GM13976 (cell line): ENCODE measurements at regions not wholly inside any gene's neighbourhood (a gene's known extent, or its start where the extent isn't known, plus 50 kb on each side); places are given as distances from the start of the nearest gene placed in this dataset.

Experiments
- DNase-seq: peaks from one replicate; pipeline ENCODE4 v3.0.0; 2012; ENCODE audit warnings: low spot score
- in situ Hi-C: fragments of 300-500 bp; cut with MboI; formaldehyde crosslinking; loops from one replicate; pipeline ENCODE4 v1.12.0; 2022; ENCODE audit warnings: low sequenced_read_pairs, mixed read lengths, inconsistent platforms; ENCODE audit not compliant: unreplicated experiment
- TF ChIP-seq, protein P1 (sequence below): IDR thresholded peaks from 2 replicates; pipeline ENCODE4 v1.5.1; 2012; ENCODE audit warnings: borderline replicate concordance, mild to moderate bottlenecking; ENCODE audit not compliant: insufficient read depth; ENCODE audit errors: extremely low read depth, missing control alignments, control extremely low read depth

DNA sequence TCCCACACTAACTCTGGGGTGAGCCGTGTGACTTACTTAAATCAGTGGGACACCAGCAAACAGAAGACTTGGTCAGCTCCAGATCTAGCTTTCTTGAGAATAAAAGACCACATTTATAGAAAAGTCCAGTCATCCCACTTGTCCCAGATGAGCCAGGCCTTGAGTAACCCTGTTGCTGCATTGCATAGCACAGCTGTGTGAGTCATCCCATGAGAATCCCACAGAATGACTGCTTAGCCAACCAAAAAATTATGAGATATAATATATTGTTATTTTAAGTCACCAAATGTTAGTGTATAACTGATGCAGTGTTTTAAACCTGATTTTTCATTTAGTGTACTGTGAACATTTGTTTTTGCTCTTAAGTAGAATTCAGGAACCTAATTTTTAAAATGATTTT, 94.2 kb upstream of the FSHR start:
- DNase-seq: no peak
- in situ Hi-C loops: no loop called here

DNA sequence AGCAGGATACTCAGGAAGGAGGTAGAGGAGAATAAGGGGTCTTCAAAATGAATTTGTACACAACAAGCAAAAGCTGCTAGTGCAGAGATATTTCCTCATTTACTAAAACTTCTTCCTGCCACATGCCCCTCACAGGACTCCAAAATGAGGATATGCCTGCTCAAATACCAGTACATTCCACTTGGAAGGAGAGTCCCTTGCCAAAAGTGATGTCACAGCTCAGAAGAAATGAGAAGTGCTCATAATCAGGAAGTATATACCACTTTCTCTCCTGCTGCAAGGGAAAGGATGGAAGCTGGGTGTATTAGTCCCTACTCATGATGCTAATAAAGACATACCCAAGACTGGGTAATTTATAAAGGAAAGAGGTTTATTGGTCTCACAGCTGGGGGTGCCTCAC, 87.7 kb upstream of the FSHR start:
- in situ Hi-C loops: no loop called here
- TF ChIP-seq, protein P1, sequence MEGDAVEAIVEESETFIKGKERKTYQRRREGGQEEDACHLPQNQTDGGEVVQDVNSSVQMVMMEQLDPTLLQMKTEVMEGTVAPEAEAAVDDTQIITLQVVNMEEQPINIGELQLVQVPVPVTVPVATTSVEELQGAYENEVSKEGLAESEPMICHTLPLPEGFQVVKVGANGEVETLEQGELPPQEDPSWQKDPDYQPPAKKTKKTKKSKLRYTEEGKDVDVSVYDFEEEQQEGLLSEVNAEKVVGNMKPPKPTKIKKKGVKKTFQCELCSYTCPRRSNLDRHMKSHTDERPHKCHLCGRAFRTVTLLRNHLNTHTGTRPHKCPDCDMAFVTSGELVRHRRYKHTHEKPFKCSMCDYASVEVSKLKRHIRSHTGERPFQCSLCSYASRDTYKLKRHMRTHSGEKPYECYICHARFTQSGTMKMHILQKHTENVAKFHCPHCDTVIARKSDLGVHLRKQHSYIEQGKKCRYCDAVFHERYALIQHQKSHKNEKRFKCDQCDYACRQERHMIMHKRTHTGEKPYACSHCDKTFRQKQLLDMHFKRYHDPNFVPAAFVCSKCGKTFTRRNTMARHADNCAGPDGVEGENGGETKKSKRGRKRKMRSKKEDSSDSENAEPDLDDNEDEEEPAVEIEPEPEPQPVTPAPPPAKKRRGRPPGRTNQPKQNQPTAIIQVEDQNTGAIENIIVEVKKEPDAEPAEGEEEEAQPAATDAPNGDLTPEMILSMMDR: no peak

More for the DNA sequence above, 94.2 kb upstream of the FSHR start:
- TF ChIP-seq, protein P1: no peak

DNA sequence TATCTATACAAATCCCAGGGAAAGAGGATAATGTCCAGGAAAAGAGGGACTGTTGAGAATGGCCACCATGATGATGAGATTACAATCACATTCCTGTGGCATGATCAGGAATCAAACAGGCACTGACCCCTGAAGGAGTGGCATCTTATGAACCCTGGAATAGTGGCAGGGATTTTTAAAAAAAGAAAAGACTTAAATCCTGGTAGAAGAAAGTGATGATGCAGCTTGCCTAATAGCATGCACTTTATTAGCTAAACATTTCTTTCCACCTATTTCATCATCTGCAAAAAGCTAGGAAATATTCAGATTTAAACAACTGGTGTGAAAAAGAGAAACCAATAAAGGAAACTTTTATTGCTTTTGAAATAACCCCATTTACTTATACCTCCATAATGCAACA, 87.2 kb upstream of the FSHR start:
- TF ChIP-seq, protein P1: no peak
- in situ Hi-C loops: no loop called here
- no peak for DNase-seq

More for the DNA sequence above, 87.7 kb upstream of the FSHR start:
- no peak for DNase-seq

DNA sequence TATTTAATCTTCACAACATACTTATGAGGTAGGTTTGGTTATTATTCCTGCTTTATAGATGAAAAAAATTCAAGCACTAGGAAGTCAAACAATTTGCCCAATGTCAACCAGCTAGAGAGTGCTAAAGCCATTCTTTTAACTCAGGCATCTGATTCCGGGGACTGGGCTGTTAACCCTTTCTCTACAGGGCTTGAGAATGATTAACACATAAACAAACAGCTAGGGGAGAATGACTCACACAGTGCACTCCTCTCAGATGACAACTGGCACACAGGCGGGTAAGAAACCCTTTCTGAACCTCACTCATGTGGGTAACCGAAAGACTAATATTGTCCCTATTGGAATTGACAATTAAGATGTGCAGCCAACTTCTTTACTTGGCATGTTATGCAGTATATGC, 86.3 kb upstream of the FSHR start:
- no peak for DNase-seq
- TF ChIP-seq, protein P1: no peak
- in situ Hi-C loops: no loop called here

DNA sequence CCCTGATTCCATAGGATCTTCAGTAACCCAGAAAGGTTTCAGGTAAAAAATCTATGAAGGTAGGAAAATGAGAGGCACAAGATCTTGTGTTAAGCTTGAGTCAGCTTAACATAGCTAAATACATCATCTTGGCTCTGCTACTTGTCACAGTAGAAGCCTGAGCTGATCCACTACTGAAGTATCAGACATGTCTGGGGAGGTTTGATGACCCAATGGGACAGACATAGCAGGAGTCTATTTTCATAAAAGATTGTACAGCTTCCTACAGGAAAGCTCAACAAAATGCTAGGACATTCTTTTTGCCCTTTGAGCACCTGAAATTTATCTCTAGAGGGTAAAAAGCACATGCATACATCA, 84.3 kb upstream of the FSHR start:
- in situ Hi-C loops: no loop called here
- TF ChIP-seq, protein P1: no peak
- no peak for DNase-seq

DNA sequence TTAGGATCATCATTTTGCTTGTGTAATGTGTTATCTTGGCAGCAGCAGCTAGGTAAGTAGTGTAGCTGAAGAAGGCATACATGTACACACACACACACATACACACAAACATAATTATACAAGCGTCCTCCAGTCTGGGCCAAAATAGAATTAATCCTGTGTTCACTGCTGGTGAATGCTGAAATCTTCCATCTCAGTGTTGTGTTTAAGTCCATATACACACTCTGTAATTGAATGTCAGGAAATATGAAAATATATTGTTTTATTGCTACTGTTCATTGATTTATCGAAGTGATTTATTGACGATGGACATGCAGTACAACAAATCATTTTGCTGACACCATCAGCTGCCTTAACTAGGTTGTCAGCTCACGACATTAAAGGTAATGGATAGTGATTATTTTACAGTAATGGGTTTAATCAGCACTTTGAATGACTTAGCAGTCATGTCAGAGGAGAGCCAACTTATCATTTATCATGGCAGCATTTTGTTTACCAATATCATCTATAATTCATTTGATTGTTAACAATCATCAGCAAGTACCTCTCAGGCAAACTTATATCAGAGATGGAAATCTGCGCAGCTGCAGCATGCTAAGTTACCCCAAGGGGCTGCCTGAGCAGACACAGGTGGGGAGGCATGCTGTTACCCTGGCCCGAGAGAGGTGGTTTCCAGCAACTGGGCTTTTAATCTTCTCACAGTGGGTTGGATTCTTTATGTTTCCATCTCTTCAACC, 83.7 kb upstream of the FSHR start:
- in situ Hi-C loops: no loop called here
- TF ChIP-seq, protein P1: no peak
- no peak for DNase-seq
